Breast epithelium (tissue), 3 donors: ENCODE measurements at regions not wholly inside any gene's neighbourhood (a gene's known extent, or its start where the extent isn't known, plus 50 kb on each side); places are given as distances from the start of the nearest gene placed in this dataset.

Experiments
- POLR2A ChIP-seq: fragments of 450-650 bp; IDR thresholded peaks from one replicate; pipeline ENCODE4 v1.6.1; 2016; ENCODE audit warnings: antibody characterized with exemption, mild to moderate bottlenecking, moderate library complexity
- TF ChIP-seq, protein P1 (sequence below), 3 donors: fragments of 450-650 bp; IDR thresholded peaks; one replicate each; pipeline ENCODE4 v1.5.1; 2016 to 2017; ENCODE audit warnings: antibody characterized with exemption in 3 of 3, mild to moderate bottlenecking in 3 of 3, moderate library complexity in 3 of 3

GRCh38 chr12:69172491-69172890 lies 66.9 kb upstream of the CPSF6 start:
- TF ChIP-seq POLR2A = no peak
- TF ChIP-seq, protein P1, sequence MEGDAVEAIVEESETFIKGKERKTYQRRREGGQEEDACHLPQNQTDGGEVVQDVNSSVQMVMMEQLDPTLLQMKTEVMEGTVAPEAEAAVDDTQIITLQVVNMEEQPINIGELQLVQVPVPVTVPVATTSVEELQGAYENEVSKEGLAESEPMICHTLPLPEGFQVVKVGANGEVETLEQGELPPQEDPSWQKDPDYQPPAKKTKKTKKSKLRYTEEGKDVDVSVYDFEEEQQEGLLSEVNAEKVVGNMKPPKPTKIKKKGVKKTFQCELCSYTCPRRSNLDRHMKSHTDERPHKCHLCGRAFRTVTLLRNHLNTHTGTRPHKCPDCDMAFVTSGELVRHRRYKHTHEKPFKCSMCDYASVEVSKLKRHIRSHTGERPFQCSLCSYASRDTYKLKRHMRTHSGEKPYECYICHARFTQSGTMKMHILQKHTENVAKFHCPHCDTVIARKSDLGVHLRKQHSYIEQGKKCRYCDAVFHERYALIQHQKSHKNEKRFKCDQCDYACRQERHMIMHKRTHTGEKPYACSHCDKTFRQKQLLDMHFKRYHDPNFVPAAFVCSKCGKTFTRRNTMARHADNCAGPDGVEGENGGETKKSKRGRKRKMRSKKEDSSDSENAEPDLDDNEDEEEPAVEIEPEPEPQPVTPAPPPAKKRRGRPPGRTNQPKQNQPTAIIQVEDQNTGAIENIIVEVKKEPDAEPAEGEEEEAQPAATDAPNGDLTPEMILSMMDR (IDR thresholded peaks at IDR 0.05) = no peak
